Lower lobe of right lung (tissue), 2 donors: ENCODE measurements at regions not wholly inside any gene's neighbourhood (a gene's known extent, or its start where the extent isn't known, plus 50 kb on each side); places are given as distances from the start of the nearest gene placed in this dataset.

Experiments
- ATAC-seq, 2 donors: fragments of 200-7000 bp; cut with Tn5 transposase; one replicate each; pipeline ENCODE4 v1.9.1; 2020 to 2022; ENCODE audit warnings: mild to moderate bottlenecking in 2 of 2, moderate library complexity in 2 of 2
- DNase-seq: peaks from one replicate; pipeline ENCODE4 v3.0.0-alpha.2; 2020
- H3K27ac ChIP-seq: fragments of 200-600 bp; one replicate; pipeline ENCODE4 v1.8.0; 2022
- H3K27me3 ChIP-seq: fragments of 200-600 bp; one replicate; pipeline ENCODE4 v1.8.0; 2022; ENCODE audit warnings: low read depth
- H3K36me3 ChIP-seq: fragments of 200-600 bp; one replicate; pipeline ENCODE4 v1.8.0; 2022; ENCODE audit warnings: mild to moderate bottlenecking
- H3K4me1 ChIP-seq: fragments of 200-600 bp; one replicate; pipeline ENCODE4 v1.8.0; 2022
- H3K4me3 ChIP-seq: fragments of 200-600 bp; one replicate; pipeline ENCODE4 v1.8.0; 2022; ENCODE audit warnings: mild to moderate bottlenecking
- H3K9me3 ChIP-seq: fragments of 200-600 bp; one replicate; pipeline ENCODE4 v1.8.0; 2022
- CTCF ChIP-seq: fragments of 200-600 bp; IDR thresholded peaks from one replicate; pipeline ENCODE4 v1.8.0; 2022; ENCODE audit warnings: antibody characterized with exemption, mild to moderate bottlenecking
- intact Hi-C: fragments of 100-400 bp; cut with DNase I; formaldehyde crosslinking; loops from one replicate; pipeline ENCODE4 v1.11.0; 2022
- donor health status: DM: no; HTN: yes; CAD: no; lungs with severe emphysema.

DNA sequence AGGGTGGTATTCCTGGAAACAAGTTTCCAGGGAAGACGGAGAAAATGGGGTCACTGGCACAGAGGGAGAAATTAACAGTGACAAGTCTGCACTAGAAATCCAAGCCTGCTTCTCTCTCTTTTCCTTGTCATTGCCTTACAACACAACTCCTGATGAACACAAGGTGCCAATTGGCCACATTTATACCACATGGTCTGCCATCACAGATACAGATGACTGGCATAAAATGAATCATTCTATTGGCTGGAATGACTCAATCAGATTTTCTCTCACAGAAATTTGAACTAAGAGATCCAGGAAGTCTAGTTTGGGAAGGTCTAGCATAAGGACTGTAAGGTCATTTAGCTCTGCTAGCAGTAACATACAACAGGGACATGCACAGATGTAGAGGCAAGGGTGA is 190.3 kb downstream of the LINC00237 start:
- Histone ChIP-seq H3K36me3 (no peaks in the 10 kb centered on the region), H3K4me3 (no peak overlapping the region), H3K27me3 (no peaks in the 10 kb centered on the region), H3K4me1 (no peaks in the 10 kb centered on the region), H3K27ac (no peak overlapping the region), H3K9me3 (peaks cover 5% of the 10 kb centered on the region)
- DNase-seq (no peak), ATAC-seq (no peak)
- TF ChIP-seq CTCF: no peak
- intact Hi-C loops: no loop called here

DNA sequence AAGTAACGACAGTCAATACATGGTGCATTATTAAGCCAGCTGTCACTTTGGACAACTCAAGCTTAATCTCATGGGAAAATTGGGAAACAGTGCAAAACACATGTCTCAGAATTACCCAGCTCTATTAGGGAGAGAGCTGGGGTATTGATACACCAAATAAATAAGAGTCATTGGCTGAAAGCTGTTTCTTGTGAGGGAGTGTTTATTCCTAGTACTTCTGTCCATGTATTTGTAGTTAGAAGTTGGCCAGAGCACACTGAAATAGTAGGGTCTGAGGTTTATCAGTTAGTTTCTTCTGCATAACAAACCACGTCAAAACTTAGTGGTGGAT is 192.0 kb upstream of the RALGAPA2 start:
- H3K36me3 ChIP-seq: no peaks in the 10 kb centered on the region
- H3K27me3 ChIP-seq: no peaks in the 10 kb centered on the region
- no peak overlapping the region for H3K4me3 ChIP-seq
- ATAC-seq: no peak
- no peak overlapping the region for H3K27ac ChIP-seq
- H3K4me1 ChIP-seq: no peaks in the 10 kb centered on the region
- intact Hi-C loops: no loop called here
- no peaks in the 10 kb centered on the region for H3K9me3 ChIP-seq
- TF ChIP-seq CTCF: no peak
- DNase-seq: no peak

DNA sequence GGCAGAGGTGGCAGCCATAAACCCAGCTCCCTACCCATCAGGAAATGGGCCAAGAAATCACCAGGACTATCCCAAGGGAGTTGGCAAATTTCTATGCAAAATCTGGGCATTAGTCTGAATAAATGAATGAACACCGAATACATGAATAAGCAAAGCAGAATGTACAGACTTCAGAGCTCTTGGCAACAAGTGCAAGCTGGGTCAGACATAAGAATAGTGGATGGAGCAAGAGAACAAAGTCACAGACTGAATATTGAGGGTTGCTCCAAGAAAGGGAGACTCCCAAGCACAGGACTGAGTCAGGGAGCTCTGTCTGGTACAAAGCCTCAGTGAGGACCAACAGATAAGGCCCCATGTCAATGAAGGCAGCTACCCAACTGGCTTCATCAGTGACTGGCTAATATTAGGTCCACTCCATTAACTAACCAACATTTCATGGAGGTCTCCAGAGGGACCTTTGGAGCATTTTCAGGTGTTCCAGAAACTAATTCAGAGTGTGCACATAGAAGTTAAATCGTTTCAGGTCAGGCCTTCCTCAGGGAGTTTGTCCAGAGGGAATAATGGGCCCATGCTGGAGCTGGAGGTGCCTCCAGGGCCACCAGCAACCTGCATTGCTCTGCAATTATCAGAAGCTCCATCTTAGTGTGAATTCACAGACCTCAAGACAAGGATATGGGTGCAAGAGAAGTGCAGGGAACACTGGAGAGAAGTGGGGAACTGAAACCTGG is 191.5 kb upstream of the RALGAPA2 start:
- intact Hi-C loops: no loop called here
- no peak for TF ChIP-seq CTCF
- ATAC-seq (no peak), DNase-seq (no peak)
- H3K9me3 ChIP-seq: no peaks in the 10 kb centered on the region
- no peak overlapping the region for H3K27ac ChIP-seq
- H3K4me3 ChIP-seq: no peak overlapping the region
- no peaks in the 10 kb centered on the region for H3K36me3 ChIP-seq
- H3K27me3 ChIP-seq: no peaks in the 10 kb centered on the region
- H3K4me1 ChIP-seq: no peaks in the 10 kb centered on the region

DNA sequence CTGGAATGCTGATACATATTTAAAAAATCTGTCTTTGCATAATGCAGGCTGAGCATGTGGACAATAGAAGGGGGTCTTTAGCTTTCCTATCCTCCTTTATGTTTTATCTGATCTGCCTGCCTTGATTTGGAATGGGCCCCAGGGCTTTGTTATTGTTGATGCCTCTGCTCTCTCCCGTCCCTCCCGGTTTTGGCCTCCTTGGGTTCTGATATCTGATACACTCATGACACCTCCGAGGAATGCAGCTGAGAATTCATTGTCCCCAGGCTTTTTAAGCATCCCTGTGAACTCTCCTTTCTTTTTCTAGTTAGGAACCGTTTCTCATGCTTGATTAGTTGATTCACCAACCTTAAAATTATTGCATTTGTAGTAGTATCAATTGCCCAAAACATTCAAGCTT is 185.5 kb upstream of the RALGAPA2 start:
- no peak for ATAC-seq
- no peak for TF ChIP-seq CTCF
- Histone ChIP-seq H3K9me3 (no peaks in the 10 kb centered on the region), H3K4me3 (no peak overlapping the region), H3K4me1 (no peaks in the 10 kb centered on the region), H3K36me3 (no peaks in the 10 kb centered on the region), H3K27ac (no peak overlapping the region), H3K27me3 (no peaks in the 10 kb centered on the region)
- intact Hi-C loops: no loop called here
- no peak for DNase-seq

GRCh38 chr20:20897145-20897544 is 184.7 kb upstream of the RALGAPA2 start:
- TF ChIP-seq CTCF: no peak
- Histone ChIP-seq H3K27ac (no peak overlapping the region), H3K4me3 (no peak overlapping the region), H3K4me1 (no peaks in the 10 kb centered on the region), H3K9me3 (no peaks in the 10 kb centered on the region), H3K36me3 (no peaks in the 10 kb centered on the region), H3K27me3 (no peaks in the 10 kb centered on the region)
- DNase-seq (no peak), ATAC-seq (no peak)
- intact Hi-C loops: no loop called here
